ENCODE measurements at regions not wholly inside any gene's neighbourhood (a gene's known extent, or its start where the extent isn't known, plus 50 kb on each side); places are given as distances from the start of the nearest gene placed in this dataset.

GRCh38 chr22:48398181-48398905 is 1429.3 kb downstream of the BRD1 start:
- TF ChIP-seq, protein P1, sequence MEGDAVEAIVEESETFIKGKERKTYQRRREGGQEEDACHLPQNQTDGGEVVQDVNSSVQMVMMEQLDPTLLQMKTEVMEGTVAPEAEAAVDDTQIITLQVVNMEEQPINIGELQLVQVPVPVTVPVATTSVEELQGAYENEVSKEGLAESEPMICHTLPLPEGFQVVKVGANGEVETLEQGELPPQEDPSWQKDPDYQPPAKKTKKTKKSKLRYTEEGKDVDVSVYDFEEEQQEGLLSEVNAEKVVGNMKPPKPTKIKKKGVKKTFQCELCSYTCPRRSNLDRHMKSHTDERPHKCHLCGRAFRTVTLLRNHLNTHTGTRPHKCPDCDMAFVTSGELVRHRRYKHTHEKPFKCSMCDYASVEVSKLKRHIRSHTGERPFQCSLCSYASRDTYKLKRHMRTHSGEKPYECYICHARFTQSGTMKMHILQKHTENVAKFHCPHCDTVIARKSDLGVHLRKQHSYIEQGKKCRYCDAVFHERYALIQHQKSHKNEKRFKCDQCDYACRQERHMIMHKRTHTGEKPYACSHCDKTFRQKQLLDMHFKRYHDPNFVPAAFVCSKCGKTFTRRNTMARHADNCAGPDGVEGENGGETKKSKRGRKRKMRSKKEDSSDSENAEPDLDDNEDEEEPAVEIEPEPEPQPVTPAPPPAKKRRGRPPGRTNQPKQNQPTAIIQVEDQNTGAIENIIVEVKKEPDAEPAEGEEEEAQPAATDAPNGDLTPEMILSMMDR (IDR thresholded peaks at IDR 0.05 in 8 of 11, conservative IDR thresholded peaks at IDR 0.05 in 3 of 11), result no peak
- TF ChIP-seq POLR2AphosphoS5 (IDR thresholded peaks at IDR 0.05), result no peak

All from spleen (tissue), 7 donors.